K562 (cell line): ENCODE measurements at regions not wholly inside any gene's neighbourhood (a gene's known extent, or its start where the extent isn't known, plus 50 kb on each side); places are given as distances from the start of the nearest gene placed in this dataset.

Source experiments
- CBX3 ChIP-seq, 2 experiments: IDR thresholded peaks; 1 replicate in 1 of 2; 2 replicates in 1 of 2; pipeline ENCODE4 v1.6.1; 2012; ENCODE audit warnings: inconsistent platforms in 2 of 2, low read length in 2 of 2, borderline replicate concordance in 1 of 2, control low read depth in 1 of 2
- CEBPB ChIP-seq: fragments of 450-650 bp; IDR thresholded peaks from 2 replicates; pipeline ENCODE4 v1.6.1; 2016; ENCODE audit warnings: missing genetic modification characterization, missing compliant biosample characterization
- CTCF ChIP-seq, 3 experiments: IDR thresholded peaks in 2 of 3; conservative IDR thresholded peaks in 1 of 3; 2 replicates each; pipeline ENCODE4 v1.5.1; 2011 to 2012; ENCODE audit warnings: low read length in 3 of 3, mild to moderate bottlenecking in 3 of 3, control low read depth in 2 of 3, improper control_type of control experiment in 1 of 3, inconsistent platforms in 1 of 3, low read depth in 1 of 3, mixed read lengths in 1 of 3, moderate library complexity in 1 of 3; ENCODE audit not compliant: insufficient read depth in 2 of 3
- HDAC2 ChIP-seq: fragments of 450-650 bp; IDR thresholded peaks from 2 replicates; pipeline ENCODE4 v1.6.1; 2016; ENCODE audit warnings: mild to moderate bottlenecking
- MTA3 ChIP-seq: fragments of 450-650 bp; formaldehyde crosslinking; IDR thresholded peaks from 2 replicates; pipeline ENCODE4 v1.6.1; 2017; ENCODE audit warnings: mild to moderate bottlenecking, borderline replicate concordance
- SMAD4 ChIP-seq: fragments of 250-450 bp; sonication (Bioruptor Pico); conservative IDR thresholded peaks from 2 replicates; pipeline ENCODE4 v1.8.0; 2021; ENCODE audit warnings: inconsistent platforms, mild to moderate bottlenecking, moderate library complexity
- SP1 ChIP-seq: sonication (generic); formaldehyde crosslinking; IDR thresholded peaks from 2 replicates; pipeline ENCODE4 v1.8.1; 2022; ENCODE audit warnings: mild to moderate bottlenecking, missing genetic modification reagents
- TAF1 ChIP-seq: IDR thresholded peaks from 2 replicates; pipeline ENCODE4 v1.6.1; 2011; ENCODE audit warnings: mild to moderate bottlenecking, low read length, moderate library complexity; ENCODE audit not compliant: insufficient read depth, control insufficient read depth, severe bottlenecking; ENCODE audit errors: extremely low read depth
- USF2 ChIP-seq: sonication (generic); formaldehyde crosslinking; IDR thresholded peaks from 2 replicates; pipeline ENCODE4 v1.5.0; 2020; ENCODE audit warnings: missing genetic modification reagents
- ZNF175 ChIP-seq: fragments of 200-800 bp; sonication (Bioruptor generic); IDR thresholded peaks from 2 replicates; pipeline ENCODE4 v1.6.1; 2016; ENCODE audit warnings: low read depth, mild to moderate bottlenecking, missing genetic modification characterization, missing compliant biosample characterization
- ZNF3 ChIP-seq: fragments of 250-450 bp; sonication (Bioruptor Pico); IDR thresholded peaks from 2 replicates; pipeline ENCODE4 v1.5.0; 2021; ENCODE audit warnings: mild to moderate bottlenecking, moderate library complexity
- ZSCAN32 ChIP-seq: fragments of 450-650 bp; formaldehyde crosslinking; IDR thresholded peaks from 2 replicates; pipeline ENCODE4 v1.4.0; 2020; ENCODE audit warnings: mild to moderate bottlenecking, moderate library complexity
- TF ChIP-seq, protein P1 (sequence below), 2 experiments: fragments of 450-650 bp in 1 of 2; sonication (generic) in 1 of 2; formaldehyde crosslinking in 1 of 2; IDR thresholded peaks in 1 of 2; conservative IDR thresholded peaks in 1 of 2; 2 replicates each; pipeline versions ENCODE4 v1.6.1 to v1.8.1; 2016 to 2023; ENCODE audit warnings: mild to moderate bottlenecking in 2 of 2, moderate library complexity in 2 of 2, inconsistent platforms in 1 of 2, missing genetic modification reagents in 1 of 2

- TF ChIP-seq ZNF175: no peak
- TF ChIP-seq CEBPB (tag): no peak
- TF ChIP-seq SMAD4 (CRISPR knock-in tag): no peak
- TF ChIP-seq MTA3: no peak
- TF ChIP-seq, protein P1, sequence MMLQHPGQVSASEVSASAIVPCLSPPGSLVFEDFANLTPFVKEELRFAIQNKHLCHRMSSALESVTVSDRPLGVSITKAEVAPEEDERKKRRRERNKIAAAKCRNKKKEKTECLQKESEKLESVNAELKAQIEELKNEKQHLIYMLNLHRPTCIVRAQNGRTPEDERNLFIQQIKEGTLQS (IDR thresholded peaks at IDR 0.05): no peak
- TF ChIP-seq, protein P1 (CRISPR knock-in tag; conservative IDR thresholded peaks at IDR 0.05): no peak
- no peak for TF ChIP-seq HDAC2
- no peak for TF ChIP-seq CBX3 (IDR thresholded peaks at IDR 0.05; ENCODE audit: borderline replicate concordance in 1 of 2, low read length in 2 of 2)
- TF ChIP-seq SP1 (CRISPR knock-in tag): no peak
- no peak for TF ChIP-seq ZSCAN32
- no peak for TF ChIP-seq ZNF3 (CRISPR knock-in tag)
- TF ChIP-seq CTCF (IDR thresholded peaks at IDR 0.05 in 2 of 3, conservative IDR thresholded peaks at IDR 0.05 in 1 of 3; ENCODE audit: insufficient read depth in 2 of 3, low read depth in 1 of 3, low read length in 3 of 3): no peak
- no peak for TF ChIP-seq TAF1
- no peak for TF ChIP-seq USF2
These were observed 66.3 kb upstream of the TNRC6B start for GRCh38 chr22:40111451-40111850.
